LNCAP (cell line): ENCODE measurements at regions not wholly inside any gene's neighbourhood (a gene's known extent, or its start where the extent isn't known, plus 50 kb on each side); places are given as distances from the start of the nearest gene placed in this dataset.

Experiments used
- TF ChIP-seq, protein P1 (sequence below): fragments of 450-650 bp; IDR thresholded peaks from 2 replicates; pipeline ENCODE4 v1.5.1; 2017; ENCODE audit warnings: mild to moderate bottlenecking

DNA sequence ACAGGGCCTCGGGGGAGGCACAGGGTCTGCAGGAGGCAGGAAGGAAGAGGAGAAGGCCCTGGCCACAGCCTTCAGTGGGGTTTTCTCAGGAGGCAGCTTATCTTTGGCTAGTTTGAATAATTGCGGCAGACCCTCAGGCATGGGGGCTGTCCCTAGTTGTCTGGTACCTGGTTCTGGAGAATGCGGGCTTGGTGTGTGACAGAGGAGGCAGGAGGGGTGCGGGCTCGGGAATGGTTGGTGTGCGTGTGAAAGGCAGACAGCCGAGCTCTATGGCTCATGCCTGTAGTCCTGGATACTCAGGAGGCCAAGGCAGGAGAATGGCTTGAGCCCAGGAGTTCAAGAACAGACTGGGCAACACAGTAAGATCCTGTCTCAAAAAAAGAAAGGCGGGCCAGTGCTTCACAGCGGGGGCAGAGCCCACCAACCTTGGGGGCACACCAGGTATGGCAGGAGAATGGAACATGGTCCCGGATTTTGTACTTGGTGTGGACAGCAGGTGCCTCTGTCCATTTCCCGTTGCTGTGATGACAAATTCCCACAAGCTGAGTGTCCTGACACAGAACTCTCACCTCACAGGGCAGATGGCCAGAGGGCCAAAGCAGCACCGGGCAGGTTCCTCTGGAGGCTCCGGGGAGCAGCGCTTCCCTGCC lies 640.6 kb downstream of the TBC1D22A start:
- TF ChIP-seq, protein P1, sequence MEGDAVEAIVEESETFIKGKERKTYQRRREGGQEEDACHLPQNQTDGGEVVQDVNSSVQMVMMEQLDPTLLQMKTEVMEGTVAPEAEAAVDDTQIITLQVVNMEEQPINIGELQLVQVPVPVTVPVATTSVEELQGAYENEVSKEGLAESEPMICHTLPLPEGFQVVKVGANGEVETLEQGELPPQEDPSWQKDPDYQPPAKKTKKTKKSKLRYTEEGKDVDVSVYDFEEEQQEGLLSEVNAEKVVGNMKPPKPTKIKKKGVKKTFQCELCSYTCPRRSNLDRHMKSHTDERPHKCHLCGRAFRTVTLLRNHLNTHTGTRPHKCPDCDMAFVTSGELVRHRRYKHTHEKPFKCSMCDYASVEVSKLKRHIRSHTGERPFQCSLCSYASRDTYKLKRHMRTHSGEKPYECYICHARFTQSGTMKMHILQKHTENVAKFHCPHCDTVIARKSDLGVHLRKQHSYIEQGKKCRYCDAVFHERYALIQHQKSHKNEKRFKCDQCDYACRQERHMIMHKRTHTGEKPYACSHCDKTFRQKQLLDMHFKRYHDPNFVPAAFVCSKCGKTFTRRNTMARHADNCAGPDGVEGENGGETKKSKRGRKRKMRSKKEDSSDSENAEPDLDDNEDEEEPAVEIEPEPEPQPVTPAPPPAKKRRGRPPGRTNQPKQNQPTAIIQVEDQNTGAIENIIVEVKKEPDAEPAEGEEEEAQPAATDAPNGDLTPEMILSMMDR = no peak

DNA sequence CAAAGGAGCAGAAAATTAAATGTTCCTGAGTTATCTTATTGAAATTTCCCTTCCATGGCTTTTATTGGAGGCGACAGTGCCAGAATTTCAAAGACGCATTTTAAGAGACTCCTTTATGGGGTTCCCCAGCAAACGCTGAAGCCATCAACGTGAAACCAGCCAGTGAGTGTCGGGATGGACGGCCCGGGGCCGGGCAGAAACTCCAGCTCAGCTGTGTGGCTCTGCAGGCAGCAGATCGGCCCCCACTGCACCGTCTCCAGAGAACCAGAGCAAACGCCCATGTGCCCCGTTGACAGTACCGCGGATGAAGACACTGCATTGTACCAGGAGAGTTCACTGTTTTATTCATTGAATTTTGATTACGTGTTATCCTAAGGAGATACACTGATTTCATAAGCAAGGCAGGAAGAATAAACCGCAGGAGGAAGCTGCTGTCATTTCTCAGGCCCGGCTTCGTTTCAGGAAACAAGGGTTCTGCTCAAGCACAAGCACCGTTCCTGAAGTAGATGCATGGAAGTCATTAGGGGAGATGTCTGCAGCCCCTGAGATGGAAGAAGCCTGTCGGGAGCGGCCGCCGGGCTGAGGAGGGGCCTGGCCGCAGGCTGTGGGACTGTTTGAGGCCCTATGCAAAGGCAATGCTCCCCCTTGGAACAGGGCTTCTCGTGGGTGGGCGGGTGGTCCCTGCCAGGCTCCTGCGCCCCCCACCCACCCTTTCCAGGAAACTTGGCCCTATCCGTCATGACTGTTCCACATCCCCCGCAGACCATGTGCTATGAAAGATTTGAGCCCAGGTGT lies 639.7 kb downstream of the TBC1D22A start:
- TF ChIP-seq, protein P1 = no peak

DNA sequence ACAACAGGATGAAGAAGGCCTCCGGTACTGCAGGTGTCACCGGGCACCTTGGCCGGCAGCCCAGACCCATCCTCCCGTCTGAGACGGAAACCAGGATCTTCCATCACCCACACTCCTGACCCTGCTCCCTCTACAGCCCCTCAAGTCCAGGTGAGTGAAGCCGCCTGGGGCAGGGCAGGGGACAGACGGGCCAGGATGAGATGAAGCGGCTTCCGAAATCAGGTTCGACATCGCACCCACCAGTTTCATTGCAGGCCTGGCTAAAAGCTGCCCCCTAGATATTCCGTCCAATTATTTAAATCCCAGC lies 639.1 kb downstream of the TBC1D22A start:
- TF ChIP-seq, protein P1 = no peak

DNA sequence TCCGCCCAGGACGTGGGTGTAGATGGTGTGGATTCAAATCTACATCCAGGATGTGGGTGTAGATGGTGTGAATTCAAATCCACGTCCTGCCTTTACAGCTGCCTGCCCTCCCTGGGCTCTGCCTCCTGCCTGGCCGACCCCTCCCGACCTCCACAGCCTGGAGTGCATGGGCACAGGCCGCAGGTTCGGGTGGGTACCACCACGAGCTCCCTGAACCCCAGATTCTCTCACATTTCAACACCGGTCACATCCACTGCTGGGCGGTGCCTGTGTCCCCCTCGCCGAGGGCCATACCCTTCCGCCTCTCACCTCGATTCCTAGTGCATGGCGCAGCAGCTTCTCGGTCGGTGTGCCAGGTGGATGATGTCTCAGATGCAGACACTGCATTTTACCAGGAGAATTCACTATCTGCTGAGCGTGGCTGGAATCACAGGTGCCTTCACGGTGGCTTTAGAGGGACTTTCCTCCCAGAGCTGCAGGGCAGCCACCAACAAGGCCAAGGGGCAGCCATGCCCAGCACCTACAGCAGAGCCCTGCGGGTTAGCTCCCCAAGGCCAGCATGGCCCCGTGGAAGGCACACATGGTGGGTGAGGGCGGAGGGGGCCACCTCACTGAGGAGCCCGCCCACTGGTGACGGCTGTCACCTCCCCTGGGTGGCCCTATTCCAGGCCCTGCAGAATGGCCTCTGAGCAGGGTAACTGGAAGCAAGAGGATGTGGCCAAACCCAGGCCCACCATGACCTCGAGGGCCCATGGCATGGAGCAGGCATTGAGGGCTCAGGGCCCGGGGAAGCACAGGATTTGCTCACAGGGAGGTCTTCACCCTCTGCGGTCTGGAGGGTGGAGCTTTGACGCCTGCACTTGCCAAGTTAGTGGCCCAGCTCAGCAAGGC lies 638.5 kb downstream of the TBC1D22A start:
- TF ChIP-seq, protein P1 = no peak

DNA sequence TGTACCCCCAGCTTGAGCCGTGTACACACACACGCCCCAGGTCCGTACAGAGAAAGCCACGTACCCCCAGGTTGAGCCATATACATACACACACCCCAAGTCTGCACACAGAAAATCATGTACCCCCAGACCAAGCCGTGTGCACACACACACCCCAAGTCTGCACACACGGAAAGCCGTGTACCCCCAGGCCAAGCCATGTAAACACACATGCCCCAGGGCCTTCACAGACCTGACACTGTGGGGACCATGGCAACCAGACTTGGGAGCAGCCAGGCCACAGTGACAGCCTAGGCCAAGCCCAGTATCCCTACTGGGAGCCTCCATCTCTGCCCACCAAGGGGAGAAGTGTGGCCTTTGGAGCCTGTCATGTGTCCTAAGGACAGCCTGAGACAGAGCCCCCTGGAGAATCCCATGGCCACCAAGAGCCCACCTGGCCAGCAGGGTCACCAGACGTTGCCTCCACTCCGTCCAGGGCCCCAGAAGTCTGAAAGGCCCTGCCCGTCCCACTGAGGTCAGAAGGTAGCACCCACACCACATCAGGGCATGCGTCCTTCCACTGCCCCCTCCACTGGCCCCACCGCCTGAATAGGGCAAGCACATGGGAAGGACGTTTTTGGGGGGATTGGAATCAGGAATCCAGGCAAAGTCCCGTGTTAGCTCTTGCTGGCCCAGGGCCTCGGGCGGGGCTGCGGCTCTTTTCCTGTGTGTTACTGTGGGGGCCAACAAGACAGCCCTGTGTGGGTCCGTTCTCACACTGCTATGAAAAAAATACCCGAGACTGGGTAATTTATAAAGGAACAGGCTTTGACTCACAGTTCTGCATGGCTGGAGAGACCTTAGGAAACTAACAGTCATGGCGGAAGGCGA lies 636.7 kb downstream of the TBC1D22A start:
- TF ChIP-seq, protein P1 = no peak

DNA sequence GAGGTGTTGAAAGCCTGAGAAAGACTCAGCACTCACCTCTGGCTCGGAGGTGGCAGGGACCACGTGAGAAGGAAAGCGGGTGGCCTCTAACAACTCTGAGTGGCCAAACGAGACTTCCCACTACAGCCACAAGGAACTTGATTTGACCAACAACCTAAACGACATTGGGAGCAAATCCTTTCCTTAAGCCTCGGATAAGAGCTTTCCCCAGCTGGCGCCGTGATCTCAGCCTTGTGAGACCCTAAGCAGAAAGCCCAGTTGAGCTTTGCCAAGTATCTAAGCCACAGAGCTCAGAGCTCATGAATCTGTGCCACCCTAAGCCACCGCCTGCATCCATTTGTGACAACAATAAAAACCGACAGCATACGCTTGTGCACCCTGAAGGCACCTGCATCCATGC lies 636.0 kb downstream of the TBC1D22A start:
- TF ChIP-seq, protein P1 = no peak

DNA sequence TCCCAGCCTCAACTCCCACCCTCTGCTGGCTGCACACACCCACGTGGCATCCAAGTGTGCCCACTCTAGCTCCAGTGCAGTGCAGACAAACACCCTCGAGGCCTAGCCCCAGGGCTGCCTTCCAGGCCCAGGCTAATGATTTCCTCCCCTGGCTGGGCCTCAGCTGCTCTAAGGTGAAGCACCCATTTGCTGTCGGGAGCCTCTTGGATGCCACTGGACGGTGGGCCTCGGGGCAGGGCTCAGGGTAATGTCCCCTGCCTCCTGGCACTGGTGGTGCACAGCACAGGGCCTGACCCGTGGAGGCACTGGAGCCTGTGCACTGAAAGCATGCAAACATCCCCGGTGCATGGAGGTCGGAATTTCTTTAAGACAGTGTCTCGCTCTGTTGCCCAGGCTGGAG lies 635.2 kb downstream of the TBC1D22A start:
- TF ChIP-seq, protein P1 = no peak
